Activated naive CD4-positive, alpha-beta T cell treated with anti-CD3 and anti-CD28 coated beads for 36 hours (primary cell): ENCODE measurements at regions not wholly inside any gene's neighbourhood (a gene's known extent, or its start where the extent isn't known, plus 50 kb on each side); places are given as distances from the start of the nearest gene placed in this dataset.

Source experiments
- CTCF ChIA-PET: fragments of 350-600 bp; sonication (Branson Sonifier 250); formaldehyde crosslinking; loops from one replicate; lab custom pipeline; 2021; ENCODE audit warnings: antibody characterized with exemption; lab: Charles Lee
- DNase-seq: peaks from one replicate; pipeline ENCODE4 v3.0.0-alpha.2; 2020
- H3K27ac Mint-ChIP-seq: one replicate; pipeline ENCODE4 v1.8.0; 2021; ENCODE audit warnings: mild to moderate bottlenecking, mixed read lengths
- H3K27me3 Mint-ChIP-seq: one replicate; pipeline ENCODE4 v1.8.0; 2021; ENCODE audit warnings: low read depth, mixed read lengths
- H3K36me3 Mint-ChIP-seq: one replicate; pipeline ENCODE4 v1.8.0; 2021; ENCODE audit warnings: low read depth, mixed read lengths
- H3K4me1 Mint-ChIP-seq: one replicate; pipeline ENCODE4 v1.8.0; 2021; ENCODE audit warnings: low read depth, mixed read lengths
- H3K4me3 Mint-ChIP-seq: one replicate; pipeline ENCODE4 v1.8.0; 2021; ENCODE audit warnings: mild to moderate bottlenecking, moderate library complexity, mixed read lengths
- H3K9me3 Mint-ChIP-seq: one replicate; pipeline ENCODE4 v1.8.0; 2021; ENCODE audit warnings: mixed read lengths
- intact Hi-C: fragments of 100-400 bp; cut with micrococcal nuclease; formaldehyde crosslinking; loops from one replicate; pipeline ENCODE4 v1.15.1; 2023

GRCh38 chr1:56204206-56204605, 375.2 kb downstream of the PLPP3 start:
- H3K4me1 Mint-ChIP-seq: no peaks in the 10 kb centered on the region
- no peaks in the 10 kb centered on the region for H3K36me3 Mint-ChIP-seq
- CTCF ChIA-PET: no interaction called here
- no peak for DNase-seq
- H3K27me3 Mint-ChIP-seq: peaks cover 3% of the 10 kb centered on the region
- no peak overlapping the region for H3K4me3 Mint-ChIP-seq
- intact Hi-C loops: no loop called here
- H3K9me3 Mint-ChIP-seq: no peaks in the 10 kb centered on the region
- no peak overlapping the region for H3K27ac Mint-ChIP-seq

GRCh38 chr1:56202796-56203492, 376.4 kb downstream of the PLPP3 start:
- Mint-ChIP-seq H3K9me3 (no peaks in the 10 kb centered on the region), H3K36me3 (no peaks in the 10 kb centered on the region), H3K4me3 (no peak overlapping the region), H3K4me1 (no peaks in the 10 kb centered on the region), H3K27ac (no peak overlapping the region), H3K27me3 (peaks cover 3% of the 10 kb centered on the region)
- no peak for DNase-seq
- CTCF ChIA-PET: no interaction called here
- intact Hi-C loops: no loop called here

- intact Hi-C loops: no loop called here
- H3K4me3 Mint-ChIP-seq: no peak overlapping the region
- CTCF ChIA-PET: no interaction called here
Measured at GRCh38 chr1:56202186-56202585, 377.2 kb downstream of the PLPP3 start.

GRCh38 chr1:56200896-56201295, 378.5 kb downstream of the PLPP3 start:
- CTCF ChIA-PET: interaction anchor here (0.5 kb wide), 1 partner anchor 90 kb away, joined by 4 read pairs; no protein-coding TSS in a partner anchor
- Mint-ChIP-seq H3K4me3 (no peak overlapping the region), H3K36me3 (no peaks in the 10 kb centered on the region), H3K9me3 (no peaks in the 10 kb centered on the region), H3K27me3 (peaks cover 5% of the 10 kb centered on the region), H3K4me1 (no peaks in the 10 kb centered on the region), H3K27ac (no peak overlapping the region)
- no peak for DNase-seq
- intact Hi-C loops: no loop called here

More at GRCh38 chr1:56202186-56202585, 377.2 kb downstream of the PLPP3 start:
- DNase-seq: no peak
- H3K36me3 Mint-ChIP-seq: no peaks in the 10 kb centered on the region
- H3K9me3 Mint-ChIP-seq: no peaks in the 10 kb centered on the region
- no peak overlapping the region for H3K27ac Mint-ChIP-seq
- no peaks in the 10 kb centered on the region for H3K4me1 Mint-ChIP-seq
- peaks cover 3% of the 10 kb centered on the region for H3K27me3 Mint-ChIP-seq

GRCh38 chr1:56200442-56200841, 378.9 kb downstream of the PLPP3 start:
- CTCF ChIA-PET: no interaction called here
- Mint-ChIP-seq H3K36me3 (no peaks in the 10 kb centered on the region), H3K9me3 (no peaks in the 10 kb centered on the region), H3K27ac (no peak overlapping the region), H3K4me3 (no peak overlapping the region), H3K4me1 (no peaks in the 10 kb centered on the region), H3K27me3 (peaks cover 5% of the 10 kb centered on the region)
- DNase-seq: no peak
- intact Hi-C loops: no loop called here

GRCh38 chr1:56199956-56200355, 379.4 kb downstream of the PLPP3 start:
- intact Hi-C loops: no loop called here
- CTCF ChIA-PET: no interaction called here
- H3K27me3 Mint-ChIP-seq: peaks cover 5% of the 10 kb centered on the region
- H3K4me1 Mint-ChIP-seq: no peaks in the 10 kb centered on the region
- no peaks in the 10 kb centered on the region for H3K36me3 Mint-ChIP-seq
- H3K27ac Mint-ChIP-seq: no peak overlapping the region
- DNase-seq: no peak
- H3K4me3 Mint-ChIP-seq: no peak overlapping the region
- H3K9me3 Mint-ChIP-seq: no peaks in the 10 kb centered on the region

GRCh38 chr1:56199061-56199460, 380.3 kb downstream of the PLPP3 start:
- CTCF ChIA-PET: no interaction called here
- Mint-ChIP-seq H3K4me3 (no peak overlapping the region), H3K4me1 (no peaks in the 10 kb centered on the region), H3K36me3 (no peaks in the 10 kb centered on the region), H3K27ac (no peak overlapping the region), H3K9me3 (no peaks in the 10 kb centered on the region), H3K27me3 (peaks cover 2% of the 10 kb centered on the region)
- DNase-seq: no peak
- intact Hi-C loops: no loop called here

- H3K9me3 Mint-ChIP-seq: no peaks in the 10 kb centered on the region
- CTCF ChIA-PET: no interaction called here
- peaks cover 2% of the 10 kb centered on the region for H3K27me3 Mint-ChIP-seq
- no peaks in the 10 kb centered on the region for H3K4me1 Mint-ChIP-seq
- no peak for DNase-seq
- intact Hi-C loops: no loop called here
- H3K4me3 Mint-ChIP-seq: no peak overlapping the region
- H3K36me3 Mint-ChIP-seq: no peaks in the 10 kb centered on the region
- no peak overlapping the region for H3K27ac Mint-ChIP-seq
Measured at GRCh38 chr1:56197946-56198345, 381.4 kb downstream of the PLPP3 start.

- DNase-seq: no peak
- Mint-ChIP-seq H3K27ac (no peak overlapping the region), H3K27me3 (peaks cover 2% of the 10 kb centered on the region), H3K36me3 (no peaks in the 10 kb centered on the region), H3K4me1 (no peaks in the 10 kb centered on the region), H3K9me3 (no peaks in the 10 kb centered on the region), H3K4me3 (no peak overlapping the region)
- intact Hi-C loops: no loop called here
- CTCF ChIA-PET: no interaction called here
Measured at GRCh38 chr1:56196839-56197238, 382.5 kb downstream of the PLPP3 start.

- H3K4me1 Mint-ChIP-seq: no peaks in the 10 kb centered on the region
- H3K27ac Mint-ChIP-seq: no peak overlapping the region
- CTCF ChIA-PET: no interaction called here
- intact Hi-C loops: no loop called here
- H3K4me3 Mint-ChIP-seq: no peak overlapping the region
- no peak for DNase-seq
- H3K9me3 Mint-ChIP-seq: no peaks in the 10 kb centered on the region
- peaks cover 2% of the 10 kb centered on the region for H3K27me3 Mint-ChIP-seq
- H3K36me3 Mint-ChIP-seq: no peaks in the 10 kb centered on the region
Measured at GRCh38 chr1:56194701-56195300, 384.6 kb downstream of the PLPP3 start.

- CTCF ChIA-PET: no interaction called here
- no peak overlapping the region for H3K27ac Mint-ChIP-seq
- intact Hi-C loops: no loop called here
Measured at GRCh38 chr1:56193656-56194055, 385.7 kb downstream of the PLPP3 start.

GRCh38 chr1:56191369-56191768, 388.0 kb downstream of the PLPP3 start:
- Mint-ChIP-seq H3K4me3 (no peak overlapping the region), H3K36me3 (no peaks in the 10 kb centered on the region), H3K27ac (no peak overlapping the region), H3K4me1 (no peaks in the 10 kb centered on the region), H3K27me3 (no peaks in the 10 kb centered on the region), H3K9me3 (no peaks in the 10 kb centered on the region)
- DNase-seq: no peak
- intact Hi-C loops: no loop called here
- CTCF ChIA-PET: no interaction called here

More at GRCh38 chr1:56193656-56194055, 385.7 kb downstream of the PLPP3 start:
- Mint-ChIP-seq H3K27me3 (peaks cover 2% of the 10 kb centered on the region), H3K4me1 (no peaks in the 10 kb centered on the region), H3K36me3 (no peaks in the 10 kb centered on the region), H3K4me3 (no peak overlapping the region), H3K9me3 (no peaks in the 10 kb centered on the region)
- DNase-seq: no peak

- no peaks in the 10 kb centered on the region for H3K9me3 Mint-ChIP-seq
Measured at GRCh38 chr1:56190806-56191365, 388.5 kb downstream of the PLPP3 start.

More at GRCh38 chr1:56190806-56191365, 388.5 kb downstream of the PLPP3 start:
- H3K27ac Mint-ChIP-seq: no peak overlapping the region
- H3K27me3 Mint-ChIP-seq: no peaks in the 10 kb centered on the region
- intact Hi-C loops: no loop called here
- no peaks in the 10 kb centered on the region for H3K4me1 Mint-ChIP-seq
- no peak overlapping the region for H3K4me3 Mint-ChIP-seq
- CTCF ChIA-PET: no interaction called here
- no peak for DNase-seq
- H3K36me3 Mint-ChIP-seq: no peaks in the 10 kb centered on the region
